GM12878 (cell line): ENCODE measurements at regions not wholly inside any gene's neighbourhood (a gene's known extent, or its start where the extent isn't known, plus 50 kb on each side); places are given as distances from the start of the nearest gene placed in this dataset.

Experiments used
- ATAC-seq: fragments of 200-7000 bp; cut with Tn5 transposase; 3 replicates; pipeline ENCODE4 v1.9.1; 2020; ENCODE audit warnings: mild to moderate bottlenecking, moderate library complexity
- BruUV-seq: library from RNA; stranded (reverse); fragments of 400-500 nt; replicated peaks from 2 replicates; lab custom pipeline; 2021; lab: Mats Ljungman, UMichigan
- CTCF ChIA-PET: fragments of 300-600 bp; sonication (Branson Sonifier 250); formaldehyde crosslinking; extraction: SDS; loops from one replicate; lab custom pipeline; 2021; ENCODE audit warnings: inconsistent platforms; lab: Yijun Ruan, JAX
- POLR2A ChIA-PET: fragments of 350-600 bp; formaldehyde crosslinking; extraction: SDS; loops from one replicate; lab custom pipeline; 2021; ENCODE audit warnings: inconsistent platforms; lab: Charles Lee
- RAD21 ChIA-PET: fragments of 300-600 bp; sonication (Branson Sonifier 250); formaldehyde crosslinking; loops from one replicate; lab custom pipeline; 2023; ENCODE audit warnings: antibody characterized with exemption; ENCODE audit not compliant: unreplicated experiment; lab: Charles Lee
- SMC1A ChIA-PET: fragments of 300-600 bp; sonication (Branson Sonifier 250); formaldehyde crosslinking; loops from one replicate; lab custom pipeline; 2023; ENCODE audit not compliant: unreplicated experiment, uncharacterized antibody; lab: Charles Lee
- DNase-seq: peaks from one replicate; pipeline ENCODE4 v3.0.0-alpha.2; 2011; ENCODE audit warnings: low read depth, low spot score
- FAIRE-seq: peaks from 3 replicates; lab custom pipeline; 2011; peaks lifted over from hg19 to GRCh38; lab: Jason Lieb, UNC
- H2AFZ ChIP-seq: 2 replicates; pipeline ENCODE4 v1.6.0; 2011; ENCODE audit warnings: low read depth, low read length, control low read depth; ENCODE audit not compliant: control insufficient read depth
- H3K27ac ChIP-seq: 2 replicates; pipeline ENCODE4 v1.5.1; 2011; ENCODE audit warnings: control low read depth; ENCODE audit not compliant: control insufficient read depth, insufficient read depth
- H3K27me3 ChIP-seq, 2 experiments: replicated peaks in 1 of 2; 2 replicates each; pipeline versions ENCODE4 v1.6.0 to v1.6.1; 2011; ENCODE audit warnings: low read length in 1 of 2; ENCODE audit not compliant: control insufficient read depth in 2 of 2, insufficient read depth in 2 of 2
- H3K36me3 ChIP-seq, 2 experiments: 2 replicates each; pipeline ENCODE4 v1.5.1; 2011; ENCODE audit warnings: low read length in 1 of 2; ENCODE audit not compliant: control insufficient read depth in 2 of 2, insufficient read depth in 2 of 2
- H3K4me1 ChIP-seq: 2 replicates; pipeline ENCODE4 v1.6.1; 2011; ENCODE audit warnings: mild to moderate bottlenecking, low read length, moderate library complexity, mixed read lengths; ENCODE audit not compliant: control insufficient read depth, insufficient read depth
- H3K4me2 ChIP-seq: 2 replicates; pipeline ENCODE4 v1.6.0; 2011; ENCODE audit warnings: control low read depth; ENCODE audit not compliant: control insufficient read depth, insufficient read depth
- H3K4me3 ChIP-seq: fragments of 200-600 bp; sonication (generic); 2 replicates; pipeline ENCODE4 v1.5.1; 2016
- H3K79me2 ChIP-seq: 2 replicates; pipeline ENCODE4 v1.6.0; 2011; ENCODE audit warnings: low read length; ENCODE audit not compliant: control insufficient read depth, insufficient read depth
- H3K9ac ChIP-seq: 2 replicates; pipeline ENCODE4 v1.8.0; 2011; ENCODE audit warnings: low read length, control low read depth, mixed read lengths; ENCODE audit not compliant: control insufficient read depth, insufficient read depth
- H3K9me3 ChIP-seq: replicated peaks from 3 replicates; pipeline ENCODE4 v1.5.1; 2011; ENCODE audit warnings: mild to moderate bottlenecking, low read length; ENCODE audit not compliant: control insufficient read depth, insufficient read depth
- H4K20me1 ChIP-seq: 2 replicates; pipeline ENCODE4 v1.6.0; 2011; ENCODE audit not compliant: control insufficient read depth, insufficient read depth
- ESRRA ChIP-seq: IDR thresholded peaks from 2 replicates; pipeline ENCODE4 v1.6.1; 2012; ENCODE audit warnings: mild to moderate bottlenecking, low read length, improper control_type of control experiment
- FOS ChIP-seq: IDR thresholded peaks from 3 replicates; pipeline ENCODE4 v1.6.1; 2011; ENCODE audit warnings: borderline replicate concordance; ENCODE audit not compliant: insufficient read length; ENCODE audit errors: extremely low read depth
- HDAC2 ChIP-seq: fragments of 200-600 bp; sonication (generic); IDR thresholded peaks from 2 replicates; pipeline ENCODE4 v1.6.1; 2017
- JUND ChIP-seq: IDR thresholded peaks from 2 replicates; pipeline ENCODE4 v1.6.1; 2012; ENCODE audit warnings: low read depth, mild to moderate bottlenecking, low read length, improper control_type of control experiment, moderate library complexity
- RAD51 ChIP-seq: fragments of 450-650 bp; IDR thresholded peaks from 2 replicates; pipeline ENCODE4 v1.6.1; 2016; ENCODE audit warnings: moderate library complexity, mild to moderate bottlenecking, inconsistent platforms
- RELB ChIP-seq: fragments of 450-650 bp; IDR thresholded peaks from 2 replicates; pipeline ENCODE4 v1.6.1; 2017; ENCODE audit warnings: low read depth, mild to moderate bottlenecking, moderate library complexity
- SREBF1 ChIP-seq: IDR thresholded peaks from 2 replicates; pipeline ENCODE4 v1.6.1; 2012; ENCODE audit warnings: mild to moderate bottlenecking, low read length
- WGBS: methylation state at CpG from one replicate; pipeline ENCODE4 v1.1.6; 2016; ENCODE audit warnings: low lambda C conversion rate; ENCODE audit not compliant: insufficient replicate concordance, insufficient coverage; ENCODE audit errors: missing lambda C conversion rate; 5-methylcytosine and 5-hydroxymethylcytosine counted together
- in situ Hi-C: fragments of 300-500 bp; cut with MboI; formaldehyde crosslinking; loops from 9 replicates; pipeline ENCODE4 v1.14.3; 2018; ENCODE audit warnings: mixed read lengths
- intact Hi-C: fragments of 100-400 bp; cut with micrococcal nuclease; formaldehyde crosslinking; loops from one replicate; pipeline ENCODE4 v1.14.2; 2022; ENCODE audit not compliant: unreplicated experiment

- no peak overlapping the region for H3K4me2 ChIP-seq
- no peaks in the 10 kb centered on the region for H3K36me3 ChIP-seq
- DNase-seq, result no peak
- no peaks in the 10 kb centered on the region for H3K4me1 ChIP-seq
- no peak overlapping the region for H3K27ac ChIP-seq
- RAD21 ChIA-PET, result interaction anchor here (0.6 kb wide), 1 partner anchor 15 kb away, joined by 3 read pairs; no protein-coding TSS in a partner anchor
- no peak for ATAC-seq
- H3K9me3 ChIP-seq, result no peaks in the 10 kb centered on the region; the same call in 2 of the 3 replicates
- 34% methylated on average over 4 of the region's 4 CpGs for WGBS
- SMC1A ChIA-PET, result interaction anchor here (0.9 to 1.0 kb wide), 2 partner anchors 15 to 46 kb away, joined by 3 read pairs; no protein-coding TSS in a partner anchor
- FAIRE-seq, result no peak
- no TSS peak for BruUV-seq
- H2AFZ ChIP-seq, result no peak overlapping the region
- TF ChIP-seq ESRRA, result no peak
- no peak for TF ChIP-seq HDAC2
- TF ChIP-seq FOS, result no peak
- no peak for TF ChIP-seq SREBF1
- POLR2A ChIA-PET, result interaction anchor here (0.6 kb wide), 1 partner anchor 76 kb away, joined by 3 read pairs; no protein-coding TSS in a partner anchor
- no peak overlapping the region for H3K9ac ChIP-seq
- no peak overlapping the region for H3K4me3 ChIP-seq
- CTCF ChIA-PET, result interaction anchor here (1.3 kb wide), 1 partner anchor 10 kb away, joined by 3 read pairs; no protein-coding TSS in a partner anchor
- H3K27me3 ChIP-seq, result no peaks in the 10 kb centered on the region
- intact Hi-C loops, result no loop called here
- no peaks in the 10 kb centered on the region for H3K79me2 ChIP-seq
- no peaks in the 10 kb centered on the region for H4K20me1 ChIP-seq
- in situ Hi-C loops, result no loop called here
Observed at GRCh38 chr10:4154191-4154715, 369.2 kb upstream of the KLF6 start.

GRCh38 chr10:4151466-4151865 is 366.5 kb upstream of the KLF6 start:
- DNase-seq (no peak), FAIRE-seq (no peak), ATAC-seq (no peak)
- no peaks in the 10 kb centered on the region for H3K4me1 ChIP-seq
- no TSS peak for BruUV-seq
- intact Hi-C loops, result no loop called here
- no peaks in the 10 kb centered on the region for H4K20me1 ChIP-seq
- H3K36me3 ChIP-seq, result no peaks in the 10 kb centered on the region
- H3K9ac ChIP-seq, result no peak overlapping the region
- H2AFZ ChIP-seq, result no peak overlapping the region
- H3K27ac ChIP-seq, result no peak overlapping the region
- ChIA-PET SMC1A (interaction anchor here (0.5 kb wide), 1 partner anchor 754 kb away, joined by 3 read pairs; no protein-coding TSS in a partner anchor), POLR2A (no interaction called here), RAD21 (no interaction called here), CTCF (no interaction called here)
- no peaks in the 10 kb centered on the region; the same call in 2 of the 3 replicates for H3K9me3 ChIP-seq
- in situ Hi-C loops, result no loop called here
- TF ChIP-seq RELB (no peak), JUND (no peak), RAD51 (no peak)
- no peaks in the 10 kb centered on the region for H3K79me2 ChIP-seq
- no peak overlapping the region for H3K4me3 ChIP-seq
- H3K27me3 ChIP-seq, result no peaks in the 10 kb centered on the region; a peak in 1 of 4 replicates
- WGBS, result 68% methylated on average over 16 of the region's 16 CpGs
- H3K4me2 ChIP-seq, result no peak overlapping the region
